Epidermal melanocyte (primary cell): ENCODE measurements at regions not wholly inside any gene's neighbourhood (a gene's known extent, or its start where the extent isn't known, plus 50 kb on each side); places are given as distances from the start of the nearest gene placed in this dataset.
"Not testable (repeated sequence)": the region's sequence is repeated elsewhere in the genome, so short reads cannot be mapped to it uniquely, and the experiment has no call there.

Experiments used
- DNase-seq: peaks from one replicate; pipeline ENCODE4 v3.0.0; 2011; ENCODE audit warnings: low spot score; ENCODE audit not compliant: insufficient read length

GRCh38 chr10:109104806-109105205 is 818.5 kb downstream of the XPNPEP1 start:
- DNase-seq, result no peak

- DNase-seq, result no peak
Observed at GRCh38 chr10:109103278-109103677, 820.0 kb downstream of the XPNPEP1 start.

DNA sequence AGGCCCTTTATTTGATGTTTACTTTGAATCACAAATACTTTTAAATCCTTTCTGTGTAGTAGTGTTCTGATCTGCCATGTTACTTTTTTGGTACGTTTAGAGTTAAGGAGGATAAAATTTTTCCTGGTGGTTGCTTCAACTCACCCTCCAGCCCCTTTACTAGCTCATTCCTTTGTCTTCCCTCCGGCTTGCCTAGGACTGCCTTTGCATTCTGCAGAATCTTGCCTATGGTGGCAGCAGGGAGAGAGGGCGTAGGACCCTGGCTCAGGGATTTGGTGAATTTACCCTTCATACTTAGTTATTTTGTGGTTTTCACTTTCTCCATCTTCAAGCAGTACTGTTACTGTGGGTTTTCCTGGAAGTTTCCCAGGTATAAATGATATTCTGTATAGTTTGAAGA is 833.5 kb downstream of the XPNPEP1 start:
- no peak for DNase-seq

DNA sequence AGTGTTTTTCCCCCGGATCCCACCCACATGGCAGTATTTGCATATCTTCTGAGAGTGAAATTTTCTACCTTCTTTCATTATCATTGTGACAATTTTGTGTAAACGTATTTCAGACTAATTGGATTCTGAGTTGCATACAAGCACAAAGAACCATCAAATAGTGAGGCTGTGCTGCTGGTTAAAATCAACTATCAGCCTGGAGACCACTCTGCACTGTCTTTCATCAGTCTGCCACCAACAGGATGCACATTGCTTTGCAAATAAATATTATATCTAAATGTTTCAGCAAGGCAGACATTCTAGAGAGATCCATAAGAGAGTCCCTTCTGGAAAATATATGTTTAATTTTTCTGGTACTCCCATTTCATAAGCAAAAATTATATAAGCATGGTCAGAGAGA is 851.8 kb downstream of the XPNPEP1 start:
- no peak for DNase-seq

DNA sequence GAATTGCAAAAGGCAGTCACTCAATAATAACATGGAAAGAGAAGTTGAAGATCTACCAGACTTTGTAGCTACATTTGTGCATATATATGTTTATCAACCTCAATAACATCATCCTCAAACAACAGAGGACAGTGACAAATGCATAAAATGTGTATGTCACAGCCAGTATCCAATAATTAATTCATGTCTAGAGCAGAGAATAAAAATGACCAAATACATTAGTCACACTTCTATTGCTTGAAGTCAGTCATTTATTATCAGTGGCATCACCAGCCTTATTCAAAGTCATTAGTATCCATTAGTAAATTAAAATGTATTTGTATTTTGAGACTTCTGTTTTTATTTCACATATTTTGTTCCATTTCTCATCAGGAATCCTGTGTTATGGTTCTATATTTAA is 852.8 kb downstream of the XPNPEP1 start:
- DNase-seq, result no peak

DNA sequence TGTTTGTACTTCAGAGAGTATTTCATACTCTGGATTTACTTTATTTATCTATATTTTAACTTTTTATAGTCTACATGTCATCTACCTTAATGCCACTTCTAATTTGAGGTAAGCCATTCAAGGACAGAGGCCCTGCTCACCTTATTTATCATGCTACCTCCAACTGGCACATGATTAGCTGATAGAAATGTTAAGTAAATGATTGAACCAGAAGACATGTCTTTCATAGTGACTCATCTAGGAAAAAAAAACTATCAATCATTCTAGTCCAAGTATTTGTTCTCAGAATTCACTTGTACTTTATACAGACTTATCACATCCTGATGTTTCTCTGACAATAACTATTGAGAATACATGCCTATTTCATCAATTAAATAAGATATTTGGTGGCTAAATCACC is 856.3 kb downstream of the XPNPEP1 start:
- no peak for DNase-seq

DNA sequence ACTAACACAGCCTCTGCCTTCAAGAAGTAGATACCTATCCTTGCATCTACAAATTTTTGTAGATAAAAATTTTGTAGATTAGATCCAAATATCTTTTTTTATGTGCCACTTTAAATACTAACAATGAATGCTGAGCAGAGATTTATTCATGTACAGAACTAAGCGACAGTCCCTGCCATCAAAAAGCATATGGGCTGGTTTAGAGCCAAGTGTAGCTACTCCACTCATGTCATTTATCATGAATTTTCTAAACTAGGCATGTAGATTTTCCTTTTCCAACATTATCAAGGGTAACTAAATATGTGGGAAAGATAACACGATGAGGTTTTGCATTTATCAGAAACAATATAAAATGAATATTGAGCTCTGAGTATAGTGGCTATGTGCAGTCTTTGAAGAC is 857.5 kb downstream of the XPNPEP1 start:
- DNase-seq, result no peak

GRCh38 chr10:109062371-109062770 is 860.9 kb downstream of the XPNPEP1 start:
- DNase-seq, result no peak

- DNase-seq, result no peak
Observed at GRCh38 chr10:109055243-109055642, 868.1 kb downstream of the XPNPEP1 start.

DNA sequence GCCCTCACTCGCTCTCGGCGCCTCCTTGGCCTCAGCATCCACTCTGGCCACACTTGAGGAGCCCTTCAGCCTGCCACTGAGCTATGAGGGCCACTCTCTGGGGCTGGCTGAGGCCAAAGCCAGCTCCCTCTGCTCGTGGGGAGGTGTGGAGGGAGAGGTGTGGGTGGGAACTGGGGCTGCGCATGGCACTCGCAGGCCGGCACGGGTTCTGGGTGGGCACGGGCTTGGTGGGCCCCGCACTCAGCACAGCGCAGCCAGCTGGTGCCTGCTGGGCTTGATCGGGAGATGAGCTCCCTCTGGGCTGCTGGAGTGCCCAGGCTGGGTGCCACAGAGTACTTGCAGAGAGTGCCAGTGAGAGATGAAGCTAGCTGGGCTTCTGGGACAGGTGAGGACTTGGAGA is 875.5 kb downstream of the XPNPEP1 start:
- DNase-seq, result no peak

- not testable (repeated sequence) for DNase-seq
Observed at GRCh38 chr10:109046427-109046826, 876.9 kb downstream of the XPNPEP1 start.

DNA sequence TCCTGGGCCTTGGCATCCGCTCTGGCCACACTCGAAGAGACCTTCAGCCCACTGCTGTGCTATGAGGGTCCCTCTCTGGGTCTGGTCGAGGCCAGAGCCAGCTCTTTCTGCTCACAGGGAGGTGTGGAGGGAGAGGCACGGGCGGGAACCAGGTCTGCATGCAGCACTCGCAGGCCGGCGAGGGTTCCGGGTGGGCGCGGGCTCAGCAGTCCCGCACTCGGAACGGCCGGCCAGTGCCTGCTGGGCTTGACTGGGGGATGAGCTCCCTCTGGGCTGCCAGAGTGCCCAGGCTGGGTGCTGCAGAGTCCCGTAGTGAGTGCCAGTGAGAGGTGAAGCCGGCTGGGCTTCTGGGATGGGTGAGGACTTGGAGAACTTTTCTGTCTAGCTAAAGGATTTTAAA is 882.7 kb downstream of the XPNPEP1 start:
- no peak for DNase-seq

DNA sequence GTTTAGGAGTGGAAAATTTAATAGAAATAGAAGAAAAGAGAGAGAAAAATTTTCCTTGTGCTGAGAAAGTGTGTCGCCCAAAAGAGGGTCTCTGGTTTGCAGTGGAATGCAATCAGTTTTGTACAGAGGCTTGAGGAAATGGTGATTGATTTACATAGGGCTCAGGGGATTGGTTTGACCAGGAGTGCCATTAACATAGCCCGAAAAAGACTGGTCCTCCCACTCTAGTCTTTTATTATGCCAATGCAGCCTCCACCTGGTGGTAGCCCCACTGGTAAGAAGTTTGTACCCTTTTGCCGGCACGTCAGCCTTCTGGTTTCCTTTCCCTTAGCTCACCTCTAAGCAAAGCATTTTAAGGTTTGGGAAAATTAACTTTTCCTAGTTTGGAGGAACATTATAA is 885.3 kb downstream of the XPNPEP1 start:
- no peak for DNase-seq

DNA sequence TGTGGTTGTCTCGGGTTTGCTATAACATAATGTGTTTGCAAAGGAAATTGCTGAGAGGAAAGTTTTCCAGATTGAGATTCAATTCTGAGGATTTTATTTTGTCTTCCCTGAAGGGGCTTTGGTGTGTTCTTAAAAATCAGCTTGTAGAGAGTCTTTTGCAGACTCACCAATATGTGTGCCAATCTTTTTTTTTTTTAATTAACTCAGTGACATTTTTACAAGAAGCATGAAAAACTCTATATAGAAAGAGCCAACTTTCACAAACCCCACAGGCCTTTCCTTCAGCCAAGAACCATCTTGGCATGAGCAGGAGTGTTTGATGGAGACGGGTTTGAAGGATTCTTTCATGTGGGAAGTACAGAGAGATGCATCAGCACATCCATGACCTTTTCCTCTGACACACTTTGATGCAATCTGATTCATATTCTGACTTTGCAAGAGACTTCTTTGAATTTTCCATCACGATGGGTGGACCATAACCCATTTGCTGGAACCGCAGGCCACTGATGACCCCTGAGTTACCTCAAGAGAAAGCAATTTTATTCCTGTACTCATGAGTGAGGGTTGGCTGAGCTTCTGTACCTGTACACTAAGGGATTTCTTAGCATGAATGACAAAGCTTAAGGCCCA is 892.6 kb downstream of the XPNPEP1 start:
- DNase-seq, result no peak

DNA sequence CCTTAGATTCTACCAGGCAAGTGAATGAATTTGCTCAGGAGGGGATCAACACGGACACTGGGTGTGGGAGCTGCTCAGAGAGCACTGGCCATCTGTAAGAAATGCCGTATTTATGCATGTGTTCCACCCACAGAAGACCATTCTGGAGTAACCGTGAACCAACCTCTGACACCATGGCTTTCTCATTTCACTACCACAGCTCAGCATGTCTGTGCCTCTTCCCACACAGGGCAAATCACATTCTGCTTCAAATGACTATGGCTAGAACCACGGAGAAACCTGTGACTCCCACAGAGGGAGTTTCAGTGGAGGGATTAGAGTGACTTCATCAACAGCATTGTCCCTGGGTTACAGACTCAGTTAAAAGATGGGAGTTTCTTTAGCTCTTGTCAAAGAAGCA is 893.4 kb downstream of the XPNPEP1 start:
- DNase-seq, result no peak

- DNase-seq, result no peak
Observed at GRCh38 chr10:109027534-109028185, 895.7 kb downstream of the XPNPEP1 start.

DNA sequence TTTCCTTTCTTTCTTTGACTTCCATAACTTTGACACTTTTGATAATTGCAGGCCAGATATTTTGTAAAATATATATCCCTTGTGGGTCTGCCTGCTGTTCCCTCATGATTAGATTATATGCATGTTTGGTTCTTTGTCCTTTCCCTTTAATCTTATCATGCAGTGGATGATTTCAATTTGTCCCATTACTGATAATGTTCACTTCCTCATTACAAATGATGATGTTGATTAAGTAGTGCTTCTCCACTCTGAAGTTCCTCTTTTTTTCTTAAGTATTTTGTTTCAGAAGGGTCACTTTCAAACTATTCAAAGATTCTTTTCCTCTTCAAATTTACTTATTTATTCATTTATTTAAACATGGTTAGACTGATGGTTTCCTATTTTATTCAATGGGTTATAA is 898.1 kb downstream of the XPNPEP1 start:
- DNase-seq, result no peak

DNA sequence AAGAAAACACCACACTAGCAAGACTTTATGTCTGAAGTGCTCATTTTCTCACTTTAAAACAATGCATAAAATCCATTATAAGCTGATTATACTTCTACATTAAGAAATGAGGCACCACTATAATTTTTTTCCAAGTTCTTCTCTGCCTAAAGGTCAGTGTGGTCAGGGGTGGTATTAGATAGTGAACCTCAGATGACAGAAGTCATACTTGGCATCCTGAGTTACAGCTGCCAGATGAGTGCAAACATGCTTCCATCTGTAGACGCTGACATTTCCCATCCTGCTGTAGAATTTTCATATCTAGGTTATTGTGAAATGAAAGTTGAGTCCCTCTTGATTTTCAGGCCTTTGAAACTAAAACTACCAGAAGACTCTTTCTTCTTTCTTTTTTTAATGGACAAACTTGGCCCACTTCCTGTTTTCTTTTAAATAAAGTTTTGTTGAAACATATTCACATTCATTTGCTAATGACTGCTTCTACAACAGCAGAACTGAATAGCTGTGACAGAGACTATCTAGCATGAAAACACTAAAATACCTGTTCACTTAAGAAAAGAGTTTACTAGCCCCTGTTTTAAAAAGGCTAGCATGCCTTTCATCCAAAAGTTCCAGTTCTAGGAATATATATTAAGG is 900.8 kb downstream of the XPNPEP1 start:
- no peak for DNase-seq

GRCh38 chr10:109019001-109019424 is 904.3 kb downstream of the XPNPEP1 start:
- DNase-seq, result no peak

GRCh38 chr10:109007514-109007913 is 915.8 kb downstream of the XPNPEP1 start:
- no peak for DNase-seq

DNA sequence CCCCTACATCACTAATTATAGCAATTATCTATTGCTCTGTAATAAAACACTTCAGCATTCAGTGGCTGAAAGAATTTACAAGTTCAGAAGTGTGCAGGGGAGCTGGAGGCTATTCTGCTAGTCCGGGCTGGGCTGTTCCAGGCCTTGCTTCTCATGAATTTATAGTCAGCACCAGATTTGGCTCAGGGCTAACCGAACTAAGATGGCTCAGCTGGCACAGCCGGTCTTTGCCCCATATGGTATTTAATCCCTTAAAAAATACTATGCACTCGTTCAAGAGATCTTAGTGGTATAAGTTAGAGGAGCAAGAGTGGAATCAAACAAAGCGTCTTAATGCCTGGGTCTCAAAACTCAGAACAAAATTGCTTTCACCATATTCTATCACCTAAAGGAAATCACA is 932.9 kb downstream of the XPNPEP1 start:
- DNase-seq, result no peak

DNA sequence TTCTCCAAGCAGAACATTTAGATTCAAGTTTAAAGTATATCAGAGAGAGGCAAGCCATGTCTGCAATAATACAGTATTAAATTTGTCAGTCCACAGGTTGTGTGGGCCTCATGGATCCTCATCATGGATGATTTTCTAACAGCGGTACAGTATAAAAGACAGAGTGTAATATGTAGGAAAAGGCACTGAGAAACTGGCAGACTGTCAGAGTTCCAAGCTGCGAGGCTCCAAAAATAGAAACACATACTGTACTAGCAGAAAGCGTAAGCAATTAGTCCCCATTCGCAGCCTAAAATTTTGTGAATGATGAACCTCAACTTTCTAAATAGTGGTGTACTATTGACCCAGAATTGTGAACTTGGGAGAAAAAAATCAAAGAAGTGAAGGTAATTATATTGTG is 933.3 kb downstream of the XPNPEP1 start:
- DNase-seq, result no peak

DNA sequence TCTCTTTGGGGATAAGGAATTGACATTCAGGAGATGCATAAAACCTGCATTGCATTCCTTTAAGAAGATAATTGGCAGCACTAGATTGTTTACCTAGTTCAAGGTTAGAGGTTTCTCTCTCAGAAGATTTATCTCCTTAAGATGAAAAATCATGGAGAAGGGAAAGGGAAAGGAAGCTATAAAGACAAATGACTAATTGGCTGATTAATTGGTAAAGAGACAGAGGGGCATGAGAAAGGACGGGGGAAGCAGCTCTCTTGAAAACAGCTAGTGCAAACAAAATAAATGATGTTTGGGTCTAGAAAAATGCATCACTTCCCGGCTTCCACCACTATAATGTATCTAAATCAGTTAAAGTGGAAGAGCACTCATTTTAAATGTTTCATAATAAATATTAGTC is 941.2 kb downstream of the XPNPEP1 start:
- no peak for DNase-seq
